EH (cell line): ENCODE measurements at regions not wholly inside any gene's neighbourhood (a gene's known extent, or its start where the extent isn't known, plus 50 kb on each side); places are given as distances from the start of the nearest gene placed in this dataset.
A peak's percentile ranks its signal among the peaks of the same experiment; 100 is the strongest.
"Not testable (repeated sequence)": the region's sequence is repeated elsewhere in the genome, so short reads cannot be mapped to it uniquely, and the experiment has no call there.

Experiments
- DNase-seq: peaks from one replicate; pipeline ENCODE4 v3.0.0-alpha.2; 2015; ENCODE audit warnings: low read depth

DNA sequence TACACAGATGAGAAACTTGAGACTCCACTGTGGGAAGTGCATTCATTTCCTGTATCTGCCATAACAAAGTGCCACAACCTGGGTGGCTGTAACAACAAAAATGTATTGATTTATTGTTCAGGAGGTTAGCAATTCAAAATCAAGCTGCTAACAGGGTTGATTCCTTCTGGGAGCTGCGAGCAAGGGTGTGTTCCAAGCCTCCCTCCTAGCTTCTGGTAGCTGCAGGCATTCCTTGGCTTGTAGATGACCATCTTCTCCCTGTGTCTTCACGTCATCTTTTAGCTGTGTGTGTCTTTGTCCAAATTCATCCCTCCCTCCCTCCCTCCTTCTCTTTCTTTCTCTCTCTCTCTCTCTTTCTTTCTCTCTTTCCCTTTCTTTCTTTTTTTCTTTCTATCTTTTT is 258.1 kb downstream of the MSX2 start:
- no peak for DNase-seq

- DNase-seq, result no peak
These were observed 257.0 kb downstream of the MSX2 start for GRCh38 chr5:174981416-174981815.

DNA sequence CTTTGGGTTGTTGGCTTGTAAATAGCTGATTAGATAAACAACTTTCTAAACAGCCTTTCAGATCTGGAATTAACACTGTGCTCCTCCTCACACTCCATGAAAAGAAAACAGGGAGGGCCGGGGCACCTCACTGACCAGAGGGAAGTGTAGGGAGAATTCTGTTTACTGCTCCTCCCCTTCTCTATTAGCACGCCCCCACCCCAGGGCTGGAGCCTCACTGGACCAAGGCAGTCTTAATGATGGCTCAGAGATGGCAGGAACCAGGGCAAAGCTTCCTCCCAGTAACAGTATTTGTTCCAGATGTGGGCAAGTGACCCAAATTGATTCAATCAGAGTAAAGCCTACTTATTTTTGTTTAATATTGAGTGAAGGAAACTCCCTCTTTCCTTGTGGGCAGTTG is 256.6 kb downstream of the MSX2 start:
- no peak for DNase-seq

GRCh38 chr5:174972291-174972690 is 247.9 kb downstream of the MSX2 start:
- no peak for DNase-seq

- DNase-seq, result no peak
These were observed 246.8 kb downstream of the MSX2 start for GRCh38 chr5:174971210-174971609.

GRCh38 chr5:174970502-174970901 is 246.1 kb downstream of the MSX2 start:
- DNase-seq, result no peak

DNA sequence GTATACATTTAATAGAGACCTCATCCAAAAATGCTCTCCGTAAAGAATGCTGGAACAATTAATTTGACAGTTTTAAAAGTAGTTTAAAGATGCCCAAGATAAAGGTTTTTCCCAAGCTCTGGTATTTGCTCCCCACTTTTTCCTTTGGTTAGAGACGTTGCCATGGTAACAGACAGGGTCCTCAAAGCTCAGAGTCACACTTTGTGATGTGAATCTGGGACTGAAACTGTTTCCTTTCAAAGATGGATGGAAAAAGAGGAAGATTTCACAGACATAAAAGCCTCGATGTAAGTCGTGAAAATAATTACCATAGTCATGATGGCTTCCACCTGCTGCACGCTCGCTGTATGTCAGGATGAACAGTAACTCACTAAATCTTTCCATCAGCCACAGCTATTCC is 229.5 kb downstream of the MSX2 start:
- DNase-seq, result no peak

- peak; percentile 74 for DNase-seq
These were observed 226.9 kb downstream of the MSX2 start for GRCh38 chr5:174951151-174951780.

DNA sequence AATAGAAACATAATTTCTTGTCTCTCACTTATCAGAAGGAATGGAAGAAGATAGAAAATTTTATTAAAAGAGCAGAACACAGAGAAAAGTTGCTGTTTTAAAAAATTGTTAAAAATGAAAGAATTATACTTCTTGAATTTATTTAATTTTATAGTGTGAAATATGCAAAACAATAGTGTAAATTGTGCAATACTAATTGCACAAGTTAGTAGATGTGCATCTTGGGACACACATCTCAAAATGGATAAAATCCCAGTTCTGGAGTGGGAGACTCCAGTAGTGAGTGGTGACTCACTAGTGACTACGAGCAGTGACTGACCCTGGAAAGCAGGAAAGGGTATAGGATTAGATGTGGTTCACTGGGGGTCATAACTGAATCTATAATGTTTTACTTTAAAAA is 223.2 kb downstream of the MSX2 start:
- peak; percentile 3 for DNase-seq

- no peak for DNase-seq
These were observed 221.5 kb downstream of the MSX2 start for GRCh38 chr5:174945853-174946252.

DNA sequence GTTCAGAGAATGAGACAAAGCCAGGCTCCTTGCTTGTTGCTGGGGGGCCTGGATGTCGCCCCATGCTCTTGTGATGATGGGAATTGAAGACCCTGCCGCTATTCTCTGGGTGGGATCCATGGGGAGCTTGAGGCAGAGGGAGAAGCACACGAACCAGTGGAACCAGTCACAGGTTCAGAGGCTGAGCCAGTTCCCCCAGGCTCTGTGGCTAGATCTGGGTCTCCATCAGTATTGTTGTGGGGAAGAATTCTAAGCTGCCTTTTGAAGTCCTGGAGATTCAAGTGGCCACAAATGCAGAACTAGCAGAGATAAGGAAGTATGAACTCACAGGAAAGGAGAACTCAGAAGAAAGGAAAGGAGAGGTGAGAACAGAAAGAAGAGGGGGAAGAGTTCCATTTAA is 219.4 kb downstream of the MSX2 start:
- DNase-seq, result no peak

DNA sequence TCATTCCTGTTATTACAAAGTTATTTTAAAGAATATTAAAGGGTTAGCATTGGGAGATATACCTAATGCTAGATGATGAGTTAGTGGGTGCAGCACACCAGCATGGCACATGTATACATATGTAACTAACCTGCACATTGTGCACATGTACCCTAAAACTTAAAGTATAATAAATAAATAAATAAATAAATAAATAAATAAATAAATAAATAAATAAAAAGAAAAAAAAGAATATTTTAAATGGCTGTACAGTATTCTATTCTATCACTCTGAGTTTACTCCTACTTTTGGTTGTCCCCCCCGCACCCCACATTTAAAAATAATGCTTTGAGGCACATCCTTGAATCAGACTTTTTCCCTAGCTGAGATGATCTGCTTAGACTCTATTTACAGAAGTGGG is 218.6 kb downstream of the MSX2 start:
- not testable (repeated sequence) for DNase-seq

DNA sequence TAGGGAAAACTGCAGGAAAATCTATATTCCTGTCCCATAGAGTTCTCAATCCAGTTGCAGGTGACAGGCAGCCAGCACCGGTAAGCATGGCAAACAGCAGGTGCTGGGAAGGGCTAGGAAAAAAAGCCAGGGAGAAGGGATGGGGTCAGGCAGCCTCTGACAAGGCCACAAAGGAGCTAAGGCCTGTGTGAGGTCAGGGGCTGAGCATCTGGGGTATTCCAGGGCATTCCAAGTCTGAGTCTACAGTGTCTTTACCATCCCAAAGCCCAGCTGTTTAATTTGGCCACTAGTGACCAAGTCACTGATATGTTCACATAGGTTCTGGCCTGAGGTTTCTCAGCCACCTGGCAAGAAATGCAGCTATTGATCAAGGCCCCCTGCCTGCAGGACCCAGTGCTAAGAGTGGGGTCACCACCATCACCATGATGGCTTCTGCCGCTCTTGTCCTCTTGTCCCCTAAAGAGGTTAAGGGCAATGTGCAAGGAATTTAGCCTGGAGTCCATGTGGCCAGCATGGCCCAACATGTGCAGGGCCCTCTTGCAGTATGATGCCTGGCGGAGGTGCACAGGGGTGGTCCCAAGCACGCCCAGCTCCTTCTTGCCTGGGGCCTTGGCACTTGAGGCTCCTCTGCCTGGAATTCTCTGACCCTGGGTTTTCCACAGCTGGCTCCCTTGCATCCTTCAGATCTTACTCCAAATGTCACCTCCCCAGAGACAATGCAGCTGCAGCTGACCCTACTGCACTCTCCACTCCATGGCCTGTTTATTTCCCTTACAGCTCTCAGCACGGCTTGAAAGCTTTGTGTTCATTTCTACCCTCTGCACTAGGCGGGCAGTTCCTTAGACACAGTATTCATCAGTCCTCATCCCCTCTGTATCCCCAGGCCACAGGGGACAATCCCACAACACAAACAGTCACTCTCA is 213.1 kb downstream of the MSX2 start:
- no peak for DNase-seq

DNA sequence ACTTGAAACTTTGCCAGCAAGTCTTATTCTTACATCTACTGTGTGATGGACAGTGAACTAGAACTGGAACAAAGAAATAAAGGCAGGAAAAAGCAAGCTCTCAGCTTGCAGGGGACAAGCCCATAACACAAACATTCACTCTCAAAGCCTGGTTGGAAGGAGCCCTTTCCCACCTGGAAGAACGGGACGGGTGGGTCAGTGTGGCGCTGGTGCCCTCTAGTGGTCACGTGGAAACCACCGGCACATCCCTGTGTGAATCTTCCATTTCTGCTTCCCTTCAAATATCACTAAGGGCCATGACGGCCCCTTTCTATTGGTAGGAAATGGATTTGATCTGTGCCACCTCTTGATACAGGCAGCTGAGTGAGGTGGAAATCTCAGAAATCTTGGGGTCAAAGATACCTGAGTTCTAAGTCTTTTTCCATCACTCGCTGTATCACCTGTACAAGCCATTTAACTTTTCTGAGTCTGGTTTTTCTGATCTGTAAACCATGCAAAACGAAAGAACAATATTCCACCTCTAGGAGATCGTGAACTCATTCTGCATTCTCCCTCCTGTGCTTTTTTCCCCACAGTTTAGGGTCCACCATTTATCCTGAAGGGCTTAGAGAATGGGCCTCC is 211.6 kb downstream of the MSX2 start:
- DNase-seq, result peak; percentile 60

GRCh38 chr5:174931033-174931432 is 206.7 kb downstream of the MSX2 start:
- DNase-seq, result not testable (repeated sequence)

DNA sequence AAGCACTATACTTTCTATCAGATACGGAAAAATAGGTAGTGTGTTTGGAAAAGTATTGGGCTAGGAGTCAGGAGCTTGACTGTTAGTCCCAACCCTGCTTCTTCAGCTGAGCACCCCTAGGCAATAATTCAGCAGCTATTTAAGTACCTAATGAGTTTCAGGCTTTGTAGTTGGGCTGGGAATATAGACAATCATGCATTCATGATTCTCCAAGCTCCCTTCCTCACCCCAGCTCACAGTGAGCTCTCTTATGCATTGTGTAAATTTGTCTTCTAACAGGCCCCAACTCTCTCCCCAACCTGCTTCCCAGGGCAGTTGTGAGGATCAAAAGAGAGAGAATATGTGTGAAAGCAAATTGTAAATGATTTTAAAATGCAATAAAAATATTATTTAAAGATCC is 201.2 kb downstream of the MSX2 start:
- no peak for DNase-seq

DNA sequence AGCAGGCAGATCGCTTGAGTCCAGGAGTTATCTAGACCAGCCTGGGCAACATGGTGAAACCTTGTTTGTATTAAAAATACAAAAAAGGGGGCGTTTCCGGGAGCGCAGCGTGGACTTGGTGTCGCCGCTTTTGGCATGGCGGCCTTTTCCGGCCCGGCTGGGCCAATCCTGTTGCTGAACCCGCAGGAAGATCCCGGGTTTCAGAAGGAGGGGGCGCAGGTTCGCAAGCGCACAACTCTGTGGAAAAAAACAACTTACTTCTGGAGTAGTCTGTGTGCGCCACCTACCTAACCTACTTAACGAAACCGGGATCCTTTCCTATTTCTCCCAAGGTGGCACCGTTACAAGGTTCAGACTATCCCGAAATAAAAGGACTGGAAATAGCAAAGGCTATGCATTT is 198.6 kb downstream of the MSX2 start:
- no peak for DNase-seq

GRCh38 chr5:174920906-174921550 is 196.6 kb downstream of the MSX2 start:
- DNase-seq, result peak; percentile 46

DNA sequence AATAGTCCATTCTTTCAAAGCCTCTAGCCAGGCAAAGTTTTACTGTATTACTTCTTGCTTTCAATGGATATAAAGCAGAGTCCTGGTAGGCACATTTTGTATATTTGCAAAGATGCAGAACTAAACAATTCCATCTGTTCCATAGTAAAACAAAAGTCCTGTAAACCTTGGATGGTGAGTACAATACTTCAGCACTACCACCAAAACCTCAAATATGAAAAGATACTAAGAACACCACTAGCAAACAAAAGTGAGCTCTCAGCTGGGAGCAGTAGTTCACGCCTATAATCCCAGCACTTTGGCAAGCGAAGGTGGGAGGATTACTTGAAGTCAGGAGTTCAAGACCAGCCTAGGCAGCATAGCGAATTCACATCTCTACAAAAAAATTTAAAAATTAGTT is 195.0 kb downstream of the MSX2 start:
- DNase-seq, result no peak

- DNase-seq, result no peak
These were observed 194.3 kb downstream of the MSX2 start for GRCh38 chr5:174918655-174919054.

DNA sequence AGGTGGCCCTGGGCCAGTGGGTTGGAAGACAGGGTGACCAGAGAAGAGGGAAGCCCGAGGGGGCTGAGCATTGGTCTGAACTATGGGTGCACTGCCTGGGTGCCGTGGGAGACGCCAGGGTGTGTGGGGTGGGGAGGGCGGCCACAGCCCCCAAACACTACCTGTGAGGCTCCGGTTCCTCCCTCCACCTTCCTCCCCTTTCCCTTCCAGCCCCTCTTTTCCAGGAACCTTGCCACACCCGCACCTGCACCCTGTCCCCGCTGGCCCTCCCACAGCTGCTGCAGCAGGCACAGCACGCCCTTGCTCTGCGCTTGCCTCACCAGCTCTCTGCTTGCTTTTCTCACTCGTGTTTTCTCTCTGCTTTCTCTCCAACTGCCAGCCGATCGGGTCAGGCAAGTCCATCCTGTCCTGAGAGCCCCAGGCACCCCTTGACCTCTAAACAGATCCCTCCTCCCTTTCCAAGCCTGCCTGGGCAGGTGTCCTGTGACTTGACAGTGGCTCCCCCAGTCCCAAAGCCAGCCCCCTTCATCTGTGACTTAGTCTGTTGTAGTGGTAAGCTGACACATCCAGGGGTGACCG is 193.7 kb downstream of the MSX2 start:
- DNase-seq, result no peak

DNA sequence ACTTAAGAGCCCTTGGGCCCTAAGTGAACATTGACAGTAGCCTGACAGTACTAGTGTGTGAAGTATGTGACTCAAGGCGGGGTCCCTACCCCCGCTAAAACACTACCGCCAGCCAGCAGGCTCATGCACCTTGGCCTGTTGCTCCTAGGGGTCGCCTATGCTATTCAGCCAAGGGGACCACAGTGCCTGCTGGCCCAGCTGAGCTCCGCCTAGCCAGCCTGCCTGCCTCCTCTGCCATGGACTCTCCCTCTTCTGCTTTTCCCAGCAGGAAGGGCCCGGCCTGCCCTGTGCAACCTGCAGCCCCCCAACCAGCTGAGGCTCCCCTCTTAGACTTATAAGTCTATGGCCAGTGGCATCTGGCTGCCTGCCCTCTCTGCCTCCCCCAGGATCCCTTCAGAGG is 193.1 kb downstream of the MSX2 start:
- not testable (repeated sequence) for DNase-seq
